ENCODE measurements at regions not wholly inside any gene's neighbourhood (a gene's known extent, or its start where the extent isn't known, plus 50 kb on each side); places are given as distances from the start of the nearest gene placed in this dataset.

DNA sequence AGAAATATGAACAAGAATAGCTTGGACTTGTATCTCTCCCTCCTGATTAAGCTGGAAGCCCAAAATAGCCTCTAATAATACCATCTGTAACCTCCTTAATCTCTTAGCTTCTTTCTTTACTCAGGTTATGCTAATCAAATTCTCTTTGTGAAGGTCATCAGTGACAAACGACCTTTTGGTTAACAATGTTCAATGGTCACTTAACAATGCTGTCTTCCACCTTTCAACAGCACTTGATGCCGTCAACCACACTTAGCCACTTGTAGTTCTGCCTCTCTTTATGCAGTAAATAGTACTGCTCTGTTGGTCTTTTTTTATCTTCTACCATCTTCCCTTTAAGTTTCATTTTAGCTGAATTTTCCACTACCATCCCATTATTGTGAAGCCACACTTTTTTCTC is 476.6 kb upstream of the TGFBR2 start:
- H3K4me1 ChIP-seq (ENCODE audit: control insufficient read depth, extremely low read depth, insufficient read depth, low read length) = no peaks in the 10 kb centered on the region
- H3K9me1 ChIP-seq (ENCODE audit: control insufficient read depth, extremely low read depth, insufficient read depth, low read length) = no peaks in the 10 kb centered on the region
- H3K4me3 ChIP-seq (ENCODE audit: control insufficient read depth in 2 of 3, extremely low read depth in 1 of 3, insufficient read depth in 2 of 3, low read depth in 1 of 3, low read length in 3 of 3) = no peak overlapping the region
- H3K27ac ChIP-seq (ENCODE audit: control insufficient read depth, insufficient read depth, low read length) = no peak overlapping the region
- no peak overlapping the region for H3K4me2 ChIP-seq (ENCODE audit: control insufficient read depth, extremely low read depth, insufficient read depth, low read depth, low read length)
- no peak overlapping the region for H3K9ac ChIP-seq (ENCODE audit: control insufficient read depth, extremely low read depth, insufficient read depth, low read length)
- no peaks in the 10 kb centered on the region for H3K27me3 ChIP-seq (ENCODE audit: control insufficient read depth, extremely low read depth, insufficient read depth, low read length)
- H4K20me1 ChIP-seq (ENCODE audit: control insufficient read depth, extremely low read depth, insufficient read depth, low read length) = no peaks in the 10 kb centered on the region
- H3K36me3 ChIP-seq (ENCODE audit: control insufficient read depth in 2 of 2, extremely low read depth in 1 of 2, insufficient read depth in 2 of 2, low read length in 2 of 2) = no peaks in the 10 kb centered on the region
- H2AFZ ChIP-seq (ENCODE audit: control insufficient read depth, low read length) = no peak overlapping the region
- dilution Hi-C loops (cut with MboI; ENCODE audit: extremely low pct_ligation_motif_present, low sequenced_read_pairs) = no loop called here
- FAIRE-seq (no peak), DNase-seq (ENCODE audit: low read depth, low spot score) (no peak)
- TF ChIP-seq EZH2 (IDR thresholded peaks at IDR 0.05; ENCODE audit: low read length) = no peak
- TF ChIP-seq, protein P1, sequence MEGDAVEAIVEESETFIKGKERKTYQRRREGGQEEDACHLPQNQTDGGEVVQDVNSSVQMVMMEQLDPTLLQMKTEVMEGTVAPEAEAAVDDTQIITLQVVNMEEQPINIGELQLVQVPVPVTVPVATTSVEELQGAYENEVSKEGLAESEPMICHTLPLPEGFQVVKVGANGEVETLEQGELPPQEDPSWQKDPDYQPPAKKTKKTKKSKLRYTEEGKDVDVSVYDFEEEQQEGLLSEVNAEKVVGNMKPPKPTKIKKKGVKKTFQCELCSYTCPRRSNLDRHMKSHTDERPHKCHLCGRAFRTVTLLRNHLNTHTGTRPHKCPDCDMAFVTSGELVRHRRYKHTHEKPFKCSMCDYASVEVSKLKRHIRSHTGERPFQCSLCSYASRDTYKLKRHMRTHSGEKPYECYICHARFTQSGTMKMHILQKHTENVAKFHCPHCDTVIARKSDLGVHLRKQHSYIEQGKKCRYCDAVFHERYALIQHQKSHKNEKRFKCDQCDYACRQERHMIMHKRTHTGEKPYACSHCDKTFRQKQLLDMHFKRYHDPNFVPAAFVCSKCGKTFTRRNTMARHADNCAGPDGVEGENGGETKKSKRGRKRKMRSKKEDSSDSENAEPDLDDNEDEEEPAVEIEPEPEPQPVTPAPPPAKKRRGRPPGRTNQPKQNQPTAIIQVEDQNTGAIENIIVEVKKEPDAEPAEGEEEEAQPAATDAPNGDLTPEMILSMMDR (optimal IDR thresholded peaks at IDR 0.05 in 1 of 3, IDR thresholded peaks at IDR 0.05 in 1 of 3, conservative IDR thresholded peaks at IDR 0.05 in 1 of 3; ENCODE audit: extremely low read depth in 1 of 3, insufficient read depth in 2 of 3, low read length in 3 of 3) = no peak
- H3K79me2 ChIP-seq (ENCODE audit: control insufficient read depth, insufficient read depth, low read length) = no peaks in the 10 kb centered on the region
- H3K9me3 ChIP-seq (ENCODE audit: control insufficient read depth, low read depth, low read length) = no peaks in the 10 kb centered on the region

DNA sequence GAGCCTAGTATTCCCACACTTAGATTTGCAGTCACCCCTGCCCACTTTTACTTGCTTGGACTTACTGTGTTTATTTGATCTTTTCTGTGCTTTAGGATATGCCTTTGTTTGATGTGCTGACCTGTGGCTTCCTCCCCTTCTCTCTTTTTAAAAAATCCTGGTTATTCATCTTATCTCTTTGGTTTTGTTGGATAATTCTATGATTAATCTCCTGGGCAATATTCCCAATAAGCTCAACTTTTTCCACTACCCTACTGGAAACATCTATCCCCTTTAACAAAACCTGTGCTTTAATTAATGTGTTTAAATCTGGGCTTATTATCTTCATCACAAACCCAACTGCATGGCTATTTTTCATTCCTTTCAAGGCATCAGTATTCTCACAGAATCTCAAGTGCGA is 476.0 kb upstream of the TGFBR2 start:
- Histone ChIP-seq H3K9ac (ENCODE audit: control insufficient read depth, extremely low read depth, insufficient read depth, low read length) (no peak overlapping the region), H2AFZ (ENCODE audit: control insufficient read depth, low read length) (no peak overlapping the region), H3K27ac (ENCODE audit: control insufficient read depth, insufficient read depth, low read length) (no peak overlapping the region), H3K79me2 (ENCODE audit: control insufficient read depth, insufficient read depth, low read length) (no peaks in the 10 kb centered on the region), H3K36me3 (ENCODE audit: control insufficient read depth in 2 of 2, extremely low read depth in 1 of 2, insufficient read depth in 2 of 2, low read length in 2 of 2) (no peaks in the 10 kb centered on the region), H3K9me3 (ENCODE audit: control insufficient read depth, low read depth, low read length) (no peaks in the 10 kb centered on the region), H3K4me3 (ENCODE audit: control insufficient read depth in 2 of 3, extremely low read depth in 1 of 3, insufficient read depth in 2 of 3, low read depth in 1 of 3, low read length in 3 of 3) (no peak overlapping the region), H3K27me3 (ENCODE audit: control insufficient read depth, extremely low read depth, insufficient read depth, low read length) (no peaks in the 10 kb centered on the region), H3K9me1 (ENCODE audit: control insufficient read depth, extremely low read depth, insufficient read depth, low read length) (no peaks in the 10 kb centered on the region), H3K4me1 (ENCODE audit: control insufficient read depth, extremely low read depth, insufficient read depth, low read length) (no peaks in the 10 kb centered on the region), H4K20me1 (ENCODE audit: control insufficient read depth, extremely low read depth, insufficient read depth, low read length) (no peaks in the 10 kb centered on the region), H3K4me2 (ENCODE audit: control insufficient read depth, extremely low read depth, insufficient read depth, low read depth, low read length) (no peak overlapping the region)
- no peak for DNase-seq (ENCODE audit: low read depth, low spot score)
- TF ChIP-seq, protein P1 (optimal IDR thresholded peaks at IDR 0.05 in 1 of 3, IDR thresholded peaks at IDR 0.05 in 1 of 3, conservative IDR thresholded peaks at IDR 0.05 in 1 of 3; ENCODE audit: extremely low read depth in 1 of 3, insufficient read depth in 2 of 3, low read length in 3 of 3) = no peak
- no peak for TF ChIP-seq EZH2 (IDR thresholded peaks at IDR 0.05; ENCODE audit: low read length)
- no peak for FAIRE-seq
- dilution Hi-C loops (cut with MboI; ENCODE audit: extremely low pct_ligation_motif_present, low sequenced_read_pairs) = no loop called here
